ENCODE measurements at regions not wholly inside any gene's neighbourhood (a gene's known extent, or its start where the extent isn't known, plus 50 kb on each side); places are given as distances from the start of the nearest gene placed in this dataset.
"Not testable (repeated sequence)": the region's sequence is repeated elsewhere in the genome, so short reads cannot be mapped to it uniquely, and the experiment has no call there.

DNA sequence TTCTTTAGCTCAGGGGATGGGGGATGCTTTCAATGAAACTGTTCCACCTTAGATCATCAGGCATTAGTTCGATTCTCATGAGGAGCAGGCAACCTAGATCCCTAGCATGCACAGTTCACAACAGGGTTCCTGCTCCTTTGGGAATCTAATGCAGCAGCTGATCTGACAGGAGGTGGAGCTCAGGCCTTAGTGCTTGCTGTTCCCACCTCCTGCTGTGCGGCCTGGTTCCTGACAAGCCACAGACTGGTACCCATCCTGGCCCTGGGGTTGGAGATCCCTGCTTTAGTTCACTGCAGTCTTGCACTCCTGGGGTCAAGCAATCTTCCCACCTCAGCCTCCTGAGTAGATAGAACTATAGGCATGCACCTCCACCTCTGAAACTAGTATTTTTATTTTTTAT is 1369.8 kb upstream of the NUDT12 start:
- no peak for DNase-seq

DNA sequence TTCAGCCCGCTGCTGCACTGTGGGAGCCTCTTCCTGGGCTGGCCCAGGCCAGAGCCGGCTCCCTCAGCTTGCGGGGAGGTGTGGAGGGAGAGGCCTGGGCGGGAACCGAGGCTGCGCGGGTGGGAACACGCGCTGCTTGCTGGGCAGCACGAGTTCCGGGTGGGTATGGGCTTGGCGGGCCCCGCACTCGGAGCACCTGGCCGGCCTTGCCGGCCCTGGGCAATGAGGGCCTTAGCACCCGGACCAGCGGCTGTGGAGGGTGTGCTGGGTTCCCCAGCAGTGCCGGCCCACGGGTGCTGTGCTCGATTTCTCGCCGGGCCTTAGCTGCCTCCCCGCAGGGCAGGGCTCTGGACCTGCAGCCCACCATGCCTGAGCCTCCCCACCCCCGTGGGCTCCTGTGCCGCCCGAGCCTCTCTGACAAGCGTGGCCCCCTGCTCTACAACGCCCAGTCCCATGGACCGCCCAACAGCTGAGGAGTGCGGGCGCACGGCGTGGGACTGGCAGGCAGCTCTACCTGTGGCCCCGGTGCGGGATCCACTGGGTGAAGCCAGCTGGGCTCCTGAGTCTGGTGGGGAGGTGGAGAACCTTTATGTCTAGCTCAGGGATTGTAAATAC is 1366.4 kb upstream of the NUDT12 start:
- no peak for DNase-seq

DNA sequence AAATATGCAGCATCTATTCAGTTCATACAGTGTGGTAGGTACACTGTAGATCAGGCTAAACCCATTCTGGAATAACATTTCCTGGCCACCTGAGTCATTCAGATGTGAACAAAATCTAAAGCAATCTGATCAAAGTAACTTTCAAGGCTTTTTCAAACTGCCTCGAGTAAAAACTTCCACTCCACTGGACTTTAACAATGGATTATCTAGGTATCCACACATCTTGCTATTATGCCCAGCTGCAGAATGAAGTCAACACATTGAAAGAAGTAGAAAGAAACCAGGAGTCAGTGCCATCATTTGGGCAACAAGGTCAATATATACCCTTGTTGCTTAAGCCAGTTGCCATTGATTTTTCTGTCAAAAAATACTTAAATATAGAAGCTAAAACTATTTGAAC is 1352.6 kb upstream of the NUDT12 start:
- no peak for DNase-seq

GRCh38 chr5:104914536-104915070 is 1352.0 kb upstream of the NUDT12 start:
- DNase-seq = no peak

GRCh38 chr5:104913841-104914281 is 1351.3 kb upstream of the NUDT12 start:
- DNase-seq = no peak

DNA sequence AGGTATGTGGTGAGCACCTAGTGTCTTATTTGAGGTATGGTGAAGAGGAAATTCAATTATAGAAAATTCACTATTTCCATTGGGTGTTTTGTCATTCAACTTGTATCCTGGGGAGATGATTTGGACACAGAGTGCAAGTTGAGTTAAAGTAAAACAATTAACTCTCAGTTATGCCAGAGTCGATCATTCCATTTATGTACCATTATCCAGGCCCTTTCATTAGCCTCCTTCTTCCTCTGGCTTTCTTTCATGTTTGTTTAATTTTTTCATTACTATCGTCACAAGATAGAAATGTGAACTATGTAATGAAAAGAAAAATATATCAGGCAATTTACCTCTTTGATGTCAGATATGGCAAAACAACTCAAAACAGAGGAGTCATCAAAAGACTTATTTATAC is 1347.2 kb upstream of the NUDT12 start:
- no peak for DNase-seq

GRCh38 chr5:104904561-104904960 is 1342.0 kb upstream of the NUDT12 start:
- no peak for DNase-seq

DNA sequence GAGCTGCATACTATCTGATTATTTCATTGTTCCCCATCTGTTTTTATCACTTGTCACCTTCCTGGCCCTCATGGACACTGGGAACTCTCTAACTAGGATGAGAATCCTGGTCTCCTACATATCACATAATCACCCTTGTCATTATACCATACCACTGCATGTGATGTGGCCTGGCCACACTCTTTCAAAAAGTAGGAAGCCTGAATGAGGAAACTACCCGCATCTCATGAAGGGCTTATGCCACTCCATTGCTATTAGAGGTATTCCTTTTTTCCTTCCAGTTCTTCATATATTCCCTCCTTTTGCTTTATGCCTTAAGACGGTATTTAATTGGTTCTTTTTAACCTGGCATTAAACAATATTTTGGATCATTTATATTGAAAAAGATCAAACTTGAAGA is 1341.4 kb upstream of the NUDT12 start:
- no peak for DNase-seq

DNA sequence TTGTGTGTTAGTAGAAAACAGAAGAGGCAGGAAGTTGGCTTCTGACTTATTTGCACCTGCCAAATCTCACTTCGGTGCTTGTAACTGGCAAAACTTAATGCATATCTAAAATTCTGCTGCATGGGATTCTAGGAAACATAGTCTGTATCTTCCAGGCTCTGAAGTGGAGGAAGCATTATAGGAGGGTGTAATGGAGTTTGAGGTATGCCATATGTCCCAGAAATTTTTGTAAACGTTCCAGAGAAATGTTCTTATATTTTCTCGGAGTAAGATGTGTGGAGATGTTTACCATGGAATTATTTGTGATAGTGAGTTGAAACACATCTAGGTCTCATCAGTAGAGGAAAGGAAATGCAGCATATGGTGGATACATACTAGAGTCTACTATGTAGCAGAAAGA is 1329.0 kb upstream of the NUDT12 start:
- no peak for DNase-seq

GRCh38 chr5:104890767-104891166 is 1328.2 kb upstream of the NUDT12 start:
- no peak for DNase-seq

DNA sequence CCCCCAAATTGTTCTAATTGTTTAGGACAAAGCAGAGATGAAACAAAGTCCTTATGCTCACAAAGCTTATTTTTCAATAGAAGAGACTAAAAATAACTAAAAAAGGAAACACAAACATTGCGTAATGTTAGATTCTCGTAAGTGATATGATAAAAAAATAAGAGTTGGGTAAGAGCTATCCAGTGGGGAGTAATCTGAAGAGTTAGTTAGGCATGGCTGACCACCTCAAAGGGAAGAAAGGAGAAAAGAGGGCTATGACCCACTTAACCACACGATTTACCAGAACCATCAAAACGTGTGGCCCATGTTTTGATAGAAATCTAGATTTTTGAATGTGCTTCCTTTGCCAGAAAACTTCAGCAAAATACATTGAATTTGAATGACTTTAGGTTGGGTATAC is 1296.8 kb upstream of the NUDT12 start:
- DNase-seq = no peak

DNA sequence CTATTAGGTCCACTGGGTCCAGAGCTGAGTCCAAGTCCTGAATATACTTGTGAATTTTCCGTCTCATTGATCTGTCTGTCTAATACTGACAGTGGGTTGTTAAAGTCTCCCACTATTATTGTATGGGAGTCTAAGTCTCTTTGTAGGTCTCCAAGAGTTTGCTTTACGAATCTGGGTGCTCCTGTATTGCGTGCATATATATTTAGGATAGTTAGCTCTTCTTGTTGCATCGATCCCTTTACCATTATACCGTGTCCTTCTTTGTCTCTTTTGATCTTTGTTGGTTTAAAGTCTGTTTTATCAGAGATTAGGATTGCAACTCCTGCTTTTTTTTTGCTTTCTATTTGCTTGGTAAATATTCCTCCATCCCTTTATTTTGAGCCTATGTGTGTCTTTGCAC is 1289.5 kb upstream of the NUDT12 start:
- DNase-seq = not testable (repeated sequence)

DNA sequence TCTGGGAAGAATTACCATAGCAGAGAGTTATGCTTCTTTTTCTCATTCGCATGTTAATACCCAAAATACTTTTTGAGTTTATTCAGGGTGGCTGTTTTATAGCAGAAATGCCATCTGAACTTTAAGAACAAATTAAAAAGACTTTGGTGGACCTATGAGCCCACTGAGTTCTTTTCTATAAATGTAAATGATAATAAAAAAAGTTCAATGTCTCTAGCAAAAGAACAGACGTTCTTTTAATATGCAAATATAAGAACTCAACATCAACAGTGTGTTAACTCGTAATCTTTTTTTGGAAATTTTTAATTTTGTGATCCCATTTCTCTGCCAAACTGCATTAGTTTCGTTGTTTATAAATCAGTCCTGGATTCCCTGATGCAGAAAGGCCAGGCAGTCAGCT is 1283.0 kb upstream of the NUDT12 start:
- DNase-seq = no peak

GRCh38 chr5:104843822-104844221 is 1281.2 kb upstream of the NUDT12 start:
- DNase-seq = no peak

- no peak for DNase-seq
Measured at GRCh38 chr5:104840284-104840683, 1277.7 kb upstream of the NUDT12 start.

DNA sequence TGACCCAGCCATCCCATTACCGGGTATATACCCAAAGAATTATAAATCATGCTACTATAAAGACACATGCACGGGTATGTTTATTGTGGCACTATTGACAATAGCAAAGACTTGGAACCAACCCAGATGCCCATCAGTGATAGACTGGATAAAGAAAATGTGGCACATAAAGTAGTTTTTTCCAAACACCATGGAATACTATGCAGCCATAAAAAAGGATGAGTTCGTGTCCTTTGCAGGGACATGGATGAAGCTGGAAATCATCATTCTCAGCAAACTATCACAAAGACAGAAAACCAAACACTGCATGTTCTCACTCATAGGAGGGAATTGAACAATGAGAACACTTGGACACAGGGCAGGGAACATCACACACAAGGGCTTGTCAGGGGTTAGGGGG is 1268.9 kb upstream of the NUDT12 start:
- not testable (repeated sequence) for DNase-seq

GRCh38 chr5:104821606-104822005 is 1259.0 kb upstream of the NUDT12 start:
- no peak for DNase-seq

GRCh38 chr5:104817127-104817526 is 1254.5 kb upstream of the NUDT12 start:
- DNase-seq = peak; percentile 6

- no peak for DNase-seq
Measured at GRCh38 chr5:104815212-104815611, 1252.6 kb upstream of the NUDT12 start.

- DNase-seq = peak; percentile 15
Measured at GRCh38 chr5:104800440-104801048, 1238.0 kb upstream of the NUDT12 start.

- DNase-seq = no peak
Measured at GRCh38 chr5:104793755-104794080, 1231.1 kb upstream of the NUDT12 start.

GRCh38 chr5:104793031-104793754 is 1230.6 kb upstream of the NUDT12 start:
- peak; percentile 42 for DNase-seq

DNA sequence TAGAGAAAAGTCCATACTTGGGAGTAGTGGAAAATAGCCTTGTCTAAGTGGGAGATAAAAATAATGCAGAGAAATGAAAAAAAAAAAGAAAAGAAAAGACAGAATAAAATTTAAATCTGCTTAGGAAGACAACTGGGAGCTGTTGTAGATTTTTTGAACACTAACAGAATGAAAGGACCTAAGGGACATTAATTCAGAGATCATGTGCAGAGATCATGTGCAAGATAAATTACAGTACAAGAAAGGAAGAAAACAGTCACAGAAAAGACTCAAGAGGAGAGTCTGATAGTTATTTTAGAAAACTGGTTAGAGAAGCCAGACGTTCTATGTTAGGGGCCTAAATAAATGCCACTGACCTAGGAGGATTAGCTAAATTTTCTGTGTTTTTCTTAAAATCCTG is 1226.8 kb upstream of the NUDT12 start:
- no peak for DNase-seq

DNA sequence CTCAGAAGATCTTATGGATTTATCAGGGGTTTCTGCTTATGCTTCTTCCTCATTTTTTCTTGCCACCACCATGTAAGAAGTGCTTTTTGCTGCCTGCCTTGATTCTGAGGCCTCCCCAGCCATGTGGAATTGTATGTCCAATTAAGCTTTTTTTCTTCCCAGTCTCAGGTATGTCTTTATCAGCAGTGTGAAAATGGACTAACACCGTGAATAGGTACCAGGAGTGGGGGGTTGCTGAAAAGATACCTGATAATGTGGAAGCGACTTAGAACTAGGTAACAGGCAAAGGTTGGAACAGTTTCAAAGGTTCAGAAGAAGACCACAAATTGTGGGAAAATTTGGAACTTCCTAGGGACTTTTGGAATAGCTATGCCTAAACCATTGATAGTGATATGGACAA is 1222.5 kb upstream of the NUDT12 start:
- DNase-seq = no peak

Data from NCI-H226 (cell line).